Loucy (cell line): ENCODE measurements at regions not wholly inside any gene's neighbourhood (a gene's known extent, or its start where the extent isn't known, plus 50 kb on each side); places are given as distances from the start of the nearest gene placed in this dataset.

Experiments
- EZH2phosphoT487 ChIP-seq: fragments of 200-600 bp; IDR thresholded peaks from 2 replicates; pipeline ENCODE4 v1.6.1; 2018; ENCODE audit warnings: antibody characterized with exemption, mild to moderate bottlenecking, moderate library complexity, borderline replicate concordance
- TF ChIP-seq, protein P1 (sequence below): fragments of 200-600 bp; sonication (generic); conservative IDR thresholded peaks from 2 replicates; pipeline ENCODE4 v1.5.1; 2014; ENCODE audit warnings: mild to moderate bottlenecking, antibody characterized with exemption, low read length

DNA sequence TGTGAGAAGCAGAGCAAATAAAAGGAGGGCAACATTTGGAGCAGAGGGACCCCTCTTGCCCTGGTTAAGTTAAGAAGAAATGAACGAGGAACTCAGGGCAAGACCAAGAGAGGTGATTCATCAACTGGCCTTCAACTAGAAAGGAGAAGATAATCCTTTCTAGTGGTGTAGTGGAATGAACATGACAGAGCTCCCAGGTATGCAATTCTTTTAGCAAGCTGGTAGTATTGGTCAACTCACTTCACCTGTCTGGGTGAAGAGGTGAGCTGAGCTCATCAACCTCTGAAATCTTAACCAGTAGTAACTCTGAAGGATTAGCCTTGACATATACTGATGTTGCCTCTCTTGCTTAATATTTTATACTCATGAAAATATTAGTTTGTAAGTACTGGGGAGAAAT lies 1024.7 kb upstream of the GOT2 start:
- TF ChIP-seq, protein P1, sequence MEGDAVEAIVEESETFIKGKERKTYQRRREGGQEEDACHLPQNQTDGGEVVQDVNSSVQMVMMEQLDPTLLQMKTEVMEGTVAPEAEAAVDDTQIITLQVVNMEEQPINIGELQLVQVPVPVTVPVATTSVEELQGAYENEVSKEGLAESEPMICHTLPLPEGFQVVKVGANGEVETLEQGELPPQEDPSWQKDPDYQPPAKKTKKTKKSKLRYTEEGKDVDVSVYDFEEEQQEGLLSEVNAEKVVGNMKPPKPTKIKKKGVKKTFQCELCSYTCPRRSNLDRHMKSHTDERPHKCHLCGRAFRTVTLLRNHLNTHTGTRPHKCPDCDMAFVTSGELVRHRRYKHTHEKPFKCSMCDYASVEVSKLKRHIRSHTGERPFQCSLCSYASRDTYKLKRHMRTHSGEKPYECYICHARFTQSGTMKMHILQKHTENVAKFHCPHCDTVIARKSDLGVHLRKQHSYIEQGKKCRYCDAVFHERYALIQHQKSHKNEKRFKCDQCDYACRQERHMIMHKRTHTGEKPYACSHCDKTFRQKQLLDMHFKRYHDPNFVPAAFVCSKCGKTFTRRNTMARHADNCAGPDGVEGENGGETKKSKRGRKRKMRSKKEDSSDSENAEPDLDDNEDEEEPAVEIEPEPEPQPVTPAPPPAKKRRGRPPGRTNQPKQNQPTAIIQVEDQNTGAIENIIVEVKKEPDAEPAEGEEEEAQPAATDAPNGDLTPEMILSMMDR, result no peak
- TF ChIP-seq EZH2phosphoT487, result no peak
